CD4-positive, alpha-beta T cell treated with Interleukin-1 beta for 1 hour (primary cell): ENCODE measurements at regions not wholly inside any gene's neighbourhood (a gene's known extent, or its start where the extent isn't known, plus 50 kb on each side); places are given as distances from the start of the nearest gene placed in this dataset.

Experiments
- DNase-seq, 2 donors: peaks; one replicate each; pipeline ENCODE4 v3.0.0-alpha.2; 2020 to 2022

- no peak for DNase-seq
These were observed 125.6 kb upstream of the PRPS1L1 start for GRCh38 chr7:18153183-18153748.

- DNase-seq = no peak
These were observed 127.1 kb upstream of the PRPS1L1 start for GRCh38 chr7:18154726-18155125.

GRCh38 chr7:18157233-18157632 lies 129.6 kb upstream of the PRPS1L1 start:
- DNase-seq = no peak

- no peak for DNase-seq
These were observed 135.0 kb upstream of the PRPS1L1 start for GRCh38 chr7:18162657-18163056.

- no peak for DNase-seq
These were observed 135.4 kb upstream of the PRPS1L1 start for GRCh38 chr7:18163091-18163490.

GRCh38 chr7:18165166-18165565 lies 137.5 kb upstream of the PRPS1L1 start:
- no peak for DNase-seq

GRCh38 chr7:18166002-18166401 lies 138.4 kb upstream of the PRPS1L1 start:
- DNase-seq = no peak

- DNase-seq = no peak
These were observed 140.2 kb upstream of the PRPS1L1 start for GRCh38 chr7:18167815-18168214.

GRCh38 chr7:18174996-18175395 lies 147.3 kb upstream of the PRPS1L1 start:
- peak in 1 of 2 donors; percentile 20 for DNase-seq

GRCh38 chr7:18175801-18176450 lies 148.3 kb upstream of the PRPS1L1 start:
- DNase-seq = no peak

GRCh38 chr7:18177129-18177814 lies 149.6 kb upstream of the PRPS1L1 start:
- no peak for DNase-seq

- DNase-seq = peak; percentile 6 to 42
These were observed 150.4 kb upstream of the PRPS1L1 start for GRCh38 chr7:18177815-18178660.

- no peak for DNase-seq
These were observed 151.4 kb upstream of the PRPS1L1 start for GRCh38 chr7:18179093-18179492.

- DNase-seq = no peak
These were observed 153.0 kb upstream of the PRPS1L1 start for GRCh38 chr7:18180685-18181084.

- no peak for DNase-seq
These were observed 162.0 kb upstream of the PRPS1L1 start for GRCh38 chr7:18189500-18190126.

- DNase-seq = no peak
These were observed 163.7 kb upstream of the PRPS1L1 start for GRCh38 chr7:18191341-18191740.

- no peak for DNase-seq
These were observed 164.4 kb upstream of the PRPS1L1 start for GRCh38 chr7:18191862-18192625.

- DNase-seq = no peak
These were observed 167.0 kb upstream of the PRPS1L1 start for GRCh38 chr7:18194616-18195015.

- no peak for DNase-seq
These were observed 169.0 kb upstream of the PRPS1L1 start for GRCh38 chr7:18196638-18197037.

- no peak for DNase-seq
These were observed 171.2 kb upstream of the PRPS1L1 start for GRCh38 chr7:18198868-18199267.

- no peak for DNase-seq
These were observed 172.6 kb upstream of the PRPS1L1 start for GRCh38 chr7:18200266-18200665.

- no peak for DNase-seq
These were observed 173.2 kb upstream of the PRPS1L1 start for GRCh38 chr7:18200855-18201254.
